ENCODE measurements at regions not wholly inside any gene's neighbourhood (a gene's known extent, or its start where the extent isn't known, plus 50 kb on each side); places are given as distances from the start of the nearest gene placed in this dataset.

DNA sequence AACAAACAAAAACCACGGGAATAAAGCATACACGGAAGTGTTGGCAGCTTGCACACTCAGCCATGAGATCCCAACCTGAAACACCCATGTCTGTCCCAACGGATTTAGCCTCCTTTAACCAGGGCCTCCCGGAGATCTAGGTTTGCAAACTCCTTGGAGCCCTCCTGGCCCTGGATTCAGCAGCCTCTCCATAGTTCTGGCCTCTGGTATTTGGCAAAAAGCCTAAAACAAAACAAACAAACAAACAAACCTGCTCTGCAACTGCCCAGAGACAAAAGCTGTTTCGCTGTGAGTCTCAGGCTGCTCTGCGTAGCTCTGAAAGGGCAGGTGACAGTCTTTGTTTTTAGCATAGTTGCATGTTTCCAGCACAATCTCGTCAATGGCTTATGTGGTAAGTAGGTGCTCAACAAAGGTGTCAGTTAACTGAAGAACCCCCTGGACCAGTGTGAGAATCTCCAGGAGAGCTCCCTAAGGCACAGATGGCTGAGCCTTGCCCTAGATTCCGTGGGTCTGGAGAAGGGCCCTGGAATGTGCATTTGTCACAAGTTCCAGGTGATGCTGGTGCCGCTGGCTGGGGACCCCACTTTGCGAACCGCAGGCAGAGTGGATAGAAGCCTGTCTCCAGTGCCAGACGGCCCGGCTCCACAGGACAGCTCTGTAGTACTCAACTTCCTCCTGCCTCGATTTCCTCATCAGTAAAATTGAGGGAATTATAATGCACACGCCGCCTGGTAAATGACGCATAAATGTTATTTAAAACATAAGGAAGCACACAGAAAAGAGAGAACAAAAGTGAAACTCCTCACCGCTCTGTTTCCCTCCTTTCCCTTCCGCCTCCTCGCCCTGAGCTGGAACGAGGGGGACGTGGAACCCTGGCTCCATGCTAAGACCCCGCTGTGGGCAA is 86.2 kb downstream of the RIPK4 start:
- no peak for TF ChIP-seq SPI1 (IDR thresholded peaks at IDR 0.05; ENCODE audit: low read depth, low read length)
- TF ChIP-seq POLR2A (IDR thresholded peaks at IDR 0.05; ENCODE audit: low read depth, low read length), result no peak
- TF ChIP-seq TAF1 (IDR thresholded peaks at IDR 0.05; ENCODE audit: low read depth, low read length), result no peak
- no peak for TF ChIP-seq POLR2AphosphoS5 (IDR thresholded peaks at IDR 0.05; ENCODE audit: low read depth, low read length)
- TF ChIP-seq POU2F2 (IDR thresholded peaks at IDR 0.05; ENCODE audit: low read depth, low read length), result no peak
- TF ChIP-seq PAX5 (IDR thresholded peaks at IDR 0.05; ENCODE audit: insufficient read depth, low read length, severe bottlenecking), result no peak

Data from GM12891 (cell line).